ENCODE measurements at regions not wholly inside any gene's neighbourhood (a gene's known extent, or its start where the extent isn't known, plus 50 kb on each side); places are given as distances from the start of the nearest gene placed in this dataset.

DNA sequence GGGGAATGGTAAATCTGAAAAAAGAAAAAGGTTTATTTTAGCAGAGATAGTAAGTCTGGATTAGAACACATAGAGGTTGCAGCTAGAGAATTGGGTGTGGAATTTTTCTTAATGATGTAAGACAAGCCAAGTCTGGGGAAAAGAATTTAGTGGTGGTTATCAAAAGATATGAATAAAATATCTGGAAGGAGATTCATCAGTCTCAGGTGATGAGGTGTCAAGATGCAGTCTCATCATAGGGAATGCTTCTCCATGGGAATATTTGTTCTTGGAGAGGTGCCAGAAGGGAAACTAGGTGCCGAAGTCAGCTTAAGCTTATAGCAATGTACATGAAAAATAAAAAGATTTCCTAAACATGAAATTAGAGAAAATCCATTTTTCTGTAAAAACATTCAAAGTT, 504.1 kb upstream of the NR3C2 start:
- Histone ChIP-seq H3K4me1 (no peaks in the 10 kb centered on the region), H3K27ac (no peak overlapping the region), H3K4me3 (no peak overlapping the region), H3K27me3 (no peaks in the 10 kb centered on the region), H3K36me3 (no peaks in the 10 kb centered on the region), H3K9me3 (peaks cover 0 to 7% (median 0%) of the 10 kb centered on the region in 11 donors)
- no peak for DNase-seq
- no peak for ATAC-seq
- 74 to 75% methylated on average over 1 of the region's 1 CpG for WGBS, 2 donors
- intact Hi-C loops (cut with DNase I): loop anchor here in 1 of 10 donors (10.0 kb wide), 1 partner anchor 311 kb away; no protein-coding TSS in a partner anchor
- TF ChIP-seq, protein P1, sequence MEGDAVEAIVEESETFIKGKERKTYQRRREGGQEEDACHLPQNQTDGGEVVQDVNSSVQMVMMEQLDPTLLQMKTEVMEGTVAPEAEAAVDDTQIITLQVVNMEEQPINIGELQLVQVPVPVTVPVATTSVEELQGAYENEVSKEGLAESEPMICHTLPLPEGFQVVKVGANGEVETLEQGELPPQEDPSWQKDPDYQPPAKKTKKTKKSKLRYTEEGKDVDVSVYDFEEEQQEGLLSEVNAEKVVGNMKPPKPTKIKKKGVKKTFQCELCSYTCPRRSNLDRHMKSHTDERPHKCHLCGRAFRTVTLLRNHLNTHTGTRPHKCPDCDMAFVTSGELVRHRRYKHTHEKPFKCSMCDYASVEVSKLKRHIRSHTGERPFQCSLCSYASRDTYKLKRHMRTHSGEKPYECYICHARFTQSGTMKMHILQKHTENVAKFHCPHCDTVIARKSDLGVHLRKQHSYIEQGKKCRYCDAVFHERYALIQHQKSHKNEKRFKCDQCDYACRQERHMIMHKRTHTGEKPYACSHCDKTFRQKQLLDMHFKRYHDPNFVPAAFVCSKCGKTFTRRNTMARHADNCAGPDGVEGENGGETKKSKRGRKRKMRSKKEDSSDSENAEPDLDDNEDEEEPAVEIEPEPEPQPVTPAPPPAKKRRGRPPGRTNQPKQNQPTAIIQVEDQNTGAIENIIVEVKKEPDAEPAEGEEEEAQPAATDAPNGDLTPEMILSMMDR (IDR thresholded peaks at IDR 0.05): no peak

GRCh38 chr4:148944839-148945219, 502.6 kb upstream of the NR3C2 start:
- DNase-seq (no peak), ATAC-seq (no peak)
- Histone ChIP-seq H3K36me3 (no peaks in the 10 kb centered on the region), H3K27me3 (no peaks in the 10 kb centered on the region), H3K4me3 (no peak overlapping the region), H3K27ac (no peak overlapping the region), H3K9me3 (peaks cover 0 to 7% (median 0%) of the 10 kb centered on the region in 11 donors), H3K4me1 (no peaks in the 10 kb centered on the region)
- intact Hi-C loops (cut with DNase I): loop anchor here in 2 of 10 donors (5.0 to 10.0 kb wide), 2 partner anchors 310 to 1477 kb away; no protein-coding TSS in a partner anchor
- TF ChIP-seq, protein P1 (IDR thresholded peaks at IDR 0.05): no peak

- Histone ChIP-seq H3K4me1 (no peaks in the 10 kb centered on the region), H3K9me3 (peaks cover 0 to 7% (median 0%) of the 10 kb centered on the region in 11 donors), H3K27me3 (no peaks in the 10 kb centered on the region), H3K36me3 (no peaks in the 10 kb centered on the region), H3K27ac (no peak overlapping the region), H3K4me3 (no peak overlapping the region)
- no peak for DNase-seq
- intact Hi-C loops (cut with DNase I): loop anchor here in 2 of 10 donors (5.0 to 10.0 kb wide), 2 partner anchors 309 to 1478 kb away; no protein-coding TSS in a partner anchor
- no peak for ATAC-seq
- TF ChIP-seq, protein P1 (IDR thresholded peaks at IDR 0.05): no peak
- 78 to 83% methylated on average over 10 of the region's 10 CpGs for WGBS, 2 donors
Observed at GRCh38 chr4:148944136-148944838, 502.1 kb upstream of the NR3C2 start.

GRCh38 chr4:148934926-148935578, 492.8 kb upstream of the NR3C2 start:
- no peaks in the 10 kb centered on the region for H3K4me1 ChIP-seq
- DNase-seq: no peak
- TF ChIP-seq, protein P1 (IDR thresholded peaks at IDR 0.05): no peak
- intact Hi-C loops (cut with DNase I): no loop called here
- WGBS, 2 donors: 52 to 55% methylated on average over 3 of the region's 3 CpGs
- no peak overlapping the region for H3K4me3 ChIP-seq
- no peaks in the 10 kb centered on the region for H3K27me3 ChIP-seq
- no peaks in the 10 kb centered on the region for H3K36me3 ChIP-seq
- ATAC-seq: no peak
- peaks cover 0 to 39% (median 0%) of the 10 kb centered on the region in 11 donors for H3K9me3 ChIP-seq
- no peak overlapping the region for H3K27ac ChIP-seq
